NB4 (cell line): ENCODE measurements at regions not wholly inside any gene's neighbourhood (a gene's known extent, or its start where the extent isn't known, plus 50 kb on each side); places are given as distances from the start of the nearest gene placed in this dataset.

Experiments used
- DNase-seq: peaks from one replicate; pipeline ENCODE4 v3.0.0; 2010; ENCODE audit warnings: low read depth
- H3K4me3 ChIP-seq: one replicate; pipeline ENCODE4 v1.5.1; 2011; ENCODE audit warnings: mild to moderate bottlenecking, low read depth, low read length, moderate library complexity
- MAX ChIP-seq: IDR thresholded peaks from 2 replicates; pipeline ENCODE4 v1.6.1; 2011; ENCODE audit warnings: low read depth, low read length
- MYC ChIP-seq: IDR thresholded peaks from 2 replicates; pipeline ENCODE4 v1.6.1; 2011; ENCODE audit warnings: low read depth, low read length
- POLR2A ChIP-seq: IDR thresholded peaks from 2 replicates; pipeline ENCODE4 v1.6.1; 2011; ENCODE audit warnings: mild to moderate bottlenecking; ENCODE audit not compliant: insufficient read length; ENCODE audit errors: extremely low read depth
- TF ChIP-seq, protein P1 (sequence below): IDR thresholded peaks from one replicate; pipeline ENCODE4 v1.5.1; 2012; ENCODE audit warnings: low read depth, low read length

- no peak overlapping the region for H3K4me3 ChIP-seq
- no peak for DNase-seq
- TF ChIP-seq MYC = no peak
- TF ChIP-seq, protein P1, sequence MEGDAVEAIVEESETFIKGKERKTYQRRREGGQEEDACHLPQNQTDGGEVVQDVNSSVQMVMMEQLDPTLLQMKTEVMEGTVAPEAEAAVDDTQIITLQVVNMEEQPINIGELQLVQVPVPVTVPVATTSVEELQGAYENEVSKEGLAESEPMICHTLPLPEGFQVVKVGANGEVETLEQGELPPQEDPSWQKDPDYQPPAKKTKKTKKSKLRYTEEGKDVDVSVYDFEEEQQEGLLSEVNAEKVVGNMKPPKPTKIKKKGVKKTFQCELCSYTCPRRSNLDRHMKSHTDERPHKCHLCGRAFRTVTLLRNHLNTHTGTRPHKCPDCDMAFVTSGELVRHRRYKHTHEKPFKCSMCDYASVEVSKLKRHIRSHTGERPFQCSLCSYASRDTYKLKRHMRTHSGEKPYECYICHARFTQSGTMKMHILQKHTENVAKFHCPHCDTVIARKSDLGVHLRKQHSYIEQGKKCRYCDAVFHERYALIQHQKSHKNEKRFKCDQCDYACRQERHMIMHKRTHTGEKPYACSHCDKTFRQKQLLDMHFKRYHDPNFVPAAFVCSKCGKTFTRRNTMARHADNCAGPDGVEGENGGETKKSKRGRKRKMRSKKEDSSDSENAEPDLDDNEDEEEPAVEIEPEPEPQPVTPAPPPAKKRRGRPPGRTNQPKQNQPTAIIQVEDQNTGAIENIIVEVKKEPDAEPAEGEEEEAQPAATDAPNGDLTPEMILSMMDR = no peak
- no peak for TF ChIP-seq POLR2A
- TF ChIP-seq MAX = no peak
Observed at GRCh38 chr14:28895389-28895788, 128.8 kb downstream of the FOXG1 start.

- no peak overlapping the region for H3K4me3 ChIP-seq
- no peak for DNase-seq
- TF ChIP-seq, protein P1 = no peak
- TF ChIP-seq POLR2A = no peak
- TF ChIP-seq MAX = no peak
- no peak for TF ChIP-seq MYC
Observed at GRCh38 chr14:28896337-28896736, 129.8 kb downstream of the FOXG1 start.

GRCh38 chr14:28901631-28902030 lies 135.0 kb downstream of the FOXG1 start:
- no peak overlapping the region for H3K4me3 ChIP-seq
- no peak for DNase-seq
- TF ChIP-seq, protein P1 = no peak
- TF ChIP-seq MYC = no peak
- no peak for TF ChIP-seq POLR2A
- no peak for TF ChIP-seq MAX

DNA sequence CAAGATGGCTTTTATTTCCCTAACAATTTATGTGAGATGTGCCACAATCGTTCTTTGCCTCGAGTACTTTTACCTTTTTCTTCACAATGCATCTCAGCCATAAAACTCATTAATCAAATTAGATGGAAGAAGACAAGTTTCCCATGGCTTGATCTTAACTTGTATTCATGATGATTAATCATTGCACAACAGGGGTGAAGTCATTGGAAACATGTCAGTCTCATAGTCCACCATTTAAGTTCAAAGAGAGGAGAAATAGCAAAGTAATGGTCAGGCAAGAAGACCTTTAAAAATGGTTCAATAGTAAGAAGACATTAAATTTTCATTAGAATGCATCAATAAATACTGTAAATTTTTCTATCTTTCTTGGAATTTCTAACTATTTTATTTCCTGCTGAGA lies 136.3 kb downstream of the FOXG1 start:
- H3K4me3 ChIP-seq = no peak overlapping the region
- no peak for DNase-seq
- no peak for TF ChIP-seq MAX

DNA sequence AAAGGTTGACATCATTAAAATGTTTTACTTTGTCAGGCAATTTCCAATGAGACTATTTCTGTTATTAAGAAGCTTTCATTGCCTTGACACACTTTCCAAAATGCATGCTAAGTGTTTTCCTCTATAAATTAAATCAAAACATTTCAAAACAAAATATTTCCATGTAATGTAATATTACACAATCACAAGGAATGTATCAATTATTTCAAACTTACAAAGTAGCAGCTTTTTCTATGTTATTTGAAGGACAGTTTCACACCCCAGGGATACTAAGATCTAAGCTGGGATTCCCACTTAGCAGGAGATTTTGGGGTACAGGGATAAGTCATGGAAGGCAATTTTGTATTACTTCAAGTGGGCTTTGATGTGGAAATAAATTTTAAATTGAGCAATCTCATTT lies 144.9 kb downstream of the FOXG1 start:
- H3K4me3 ChIP-seq = no peak overlapping the region
- DNase-seq = no peak
- TF ChIP-seq MAX = no peak
- TF ChIP-seq POLR2A = no peak
- TF ChIP-seq MYC = no peak
- TF ChIP-seq, protein P1 = no peak

GRCh38 chr14:28913056-28913455 lies 146.5 kb downstream of the FOXG1 start:
- no peak for DNase-seq
- TF ChIP-seq POLR2A = no peak
- TF ChIP-seq MYC = no peak
- TF ChIP-seq MAX = no peak
- TF ChIP-seq, protein P1 = no peak
- H3K4me3 ChIP-seq = no peak overlapping the region
